Suppressor macrophage treated with lipopolysaccharide for 4 hours (primary cell): ENCODE measurements at regions not wholly inside any gene's neighbourhood (a gene's known extent, or its start where the extent isn't known, plus 50 kb on each side); places are given as distances from the start of the nearest gene placed in this dataset.
"Not testable (repeated sequence)": the region's sequence is repeated elsewhere in the genome, so short reads cannot be mapped to it uniquely, and the experiment has no call there.

Source experiments
- DNase-seq: peaks from one replicate; pipeline ENCODE4 v3.0.0-alpha.2; 2020

DNA sequence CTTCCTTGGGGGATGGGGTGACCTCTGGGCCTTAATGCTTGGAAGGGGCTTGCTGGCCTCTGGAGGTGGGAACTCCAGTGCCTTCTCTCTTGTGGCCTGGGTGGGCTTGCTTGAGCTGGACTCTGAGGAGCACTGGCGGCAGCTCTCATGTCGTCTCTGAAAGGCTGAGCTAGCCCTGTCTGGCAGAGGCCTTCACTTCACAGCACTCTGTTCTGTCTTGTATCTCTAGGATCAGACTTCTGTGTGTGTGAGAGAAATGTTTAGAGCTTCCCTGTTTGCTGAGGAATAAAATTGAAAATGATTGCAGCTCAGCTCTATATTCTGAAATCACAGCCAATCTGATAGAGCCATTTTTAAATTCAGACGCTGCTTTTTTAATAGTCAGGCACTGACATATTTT, 185.3 kb downstream of the KCNRG start:
- no peak for DNase-seq

DNA sequence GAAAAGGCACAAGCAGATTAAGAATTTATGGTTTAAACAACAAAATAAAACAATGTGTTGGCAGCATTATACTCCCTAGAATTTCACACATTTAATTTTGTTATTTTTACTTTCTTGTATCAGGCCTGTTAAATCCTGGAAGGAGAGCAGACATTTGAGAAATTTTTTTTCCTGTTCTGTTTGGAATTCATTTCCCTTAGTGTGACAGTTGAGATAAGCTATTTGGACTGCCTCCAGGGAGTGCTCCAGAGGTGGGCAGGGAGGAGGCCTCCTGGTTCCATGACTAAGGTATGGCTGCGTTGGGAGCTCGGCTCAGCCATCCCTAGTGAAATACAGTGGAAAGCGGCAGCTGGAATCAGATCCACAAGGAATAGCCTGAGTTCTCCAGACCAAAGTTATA, 185.7 kb downstream of the KCNRG start:
- no peak for DNase-seq

GRCh38 chr13:50202485-50202884, 187.2 kb downstream of the KCNRG start:
- no peak for DNase-seq

- DNase-seq, result peak; percentile 48
These were observed 188.2 kb downstream of the KCNRG start for GRCh38 chr13:50203256-50203941.

GRCh38 chr13:50205581-50205980, 190.3 kb downstream of the KCNRG start:
- DNase-seq, result no peak

GRCh38 chr13:50208826-50209335, 193.6 kb downstream of the KCNRG start:
- DNase-seq, result peak; percentile 87

DNA sequence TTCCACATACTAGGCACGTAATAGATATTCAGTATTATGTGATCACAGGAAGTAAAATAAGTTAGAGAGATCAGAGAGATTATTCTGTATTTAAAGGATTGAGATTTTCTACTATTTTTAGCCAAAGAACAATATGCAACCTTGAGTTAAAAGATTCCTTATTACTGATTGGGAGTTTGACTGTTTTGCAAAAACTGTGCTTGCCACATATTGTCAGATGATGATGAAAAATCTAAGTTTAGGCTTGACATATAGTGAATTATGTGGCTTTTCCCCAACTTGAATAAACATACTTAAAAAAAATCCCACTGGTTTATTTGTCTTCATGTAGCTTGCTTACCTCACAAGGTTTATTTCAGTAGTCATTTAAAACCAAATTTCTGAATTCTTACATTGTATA, 194.4 kb downstream of the KCNRG start:
- DNase-seq, result peak; percentile 71

GRCh38 chr13:50213526-50213925, 198.3 kb downstream of the KCNRG start:
- no peak for DNase-seq

- no peak for DNase-seq
These were observed 199.3 kb downstream of the KCNRG start for GRCh38 chr13:50214514-50214913.

GRCh38 chr13:50215399-50215798, 200.2 kb downstream of the KCNRG start:
- DNase-seq, result no peak

DNA sequence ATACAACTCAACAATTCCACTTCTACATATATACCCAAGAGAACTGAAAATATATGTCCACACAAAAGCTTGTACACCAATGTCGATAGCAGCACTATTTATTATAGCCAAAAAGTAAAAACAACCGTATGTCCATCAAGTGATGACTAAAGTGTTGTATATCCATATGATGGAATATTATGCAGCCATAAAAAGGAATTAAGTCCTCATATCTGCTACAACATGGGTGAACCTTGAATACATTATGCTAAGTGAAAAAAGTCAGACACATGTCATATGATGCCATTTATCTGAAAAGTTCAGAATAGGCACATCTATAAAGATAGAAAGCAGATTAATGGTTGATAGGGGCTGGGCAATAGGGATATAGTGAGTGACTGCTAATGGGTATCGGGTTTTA, 204.5 kb downstream of the KCNRG start:
- DNase-seq, result no peak

GRCh38 chr13:50220938-50221337, 205.7 kb downstream of the KCNRG start:
- peak; percentile 78 for DNase-seq

GRCh38 chr13:50222569-50223332, 207.5 kb downstream of the KCNRG start:
- DNase-seq, result peak; percentile 96

GRCh38 chr13:50224534-50224933, 209.3 kb downstream of the KCNRG start:
- peak; percentile 83 for DNase-seq

DNA sequence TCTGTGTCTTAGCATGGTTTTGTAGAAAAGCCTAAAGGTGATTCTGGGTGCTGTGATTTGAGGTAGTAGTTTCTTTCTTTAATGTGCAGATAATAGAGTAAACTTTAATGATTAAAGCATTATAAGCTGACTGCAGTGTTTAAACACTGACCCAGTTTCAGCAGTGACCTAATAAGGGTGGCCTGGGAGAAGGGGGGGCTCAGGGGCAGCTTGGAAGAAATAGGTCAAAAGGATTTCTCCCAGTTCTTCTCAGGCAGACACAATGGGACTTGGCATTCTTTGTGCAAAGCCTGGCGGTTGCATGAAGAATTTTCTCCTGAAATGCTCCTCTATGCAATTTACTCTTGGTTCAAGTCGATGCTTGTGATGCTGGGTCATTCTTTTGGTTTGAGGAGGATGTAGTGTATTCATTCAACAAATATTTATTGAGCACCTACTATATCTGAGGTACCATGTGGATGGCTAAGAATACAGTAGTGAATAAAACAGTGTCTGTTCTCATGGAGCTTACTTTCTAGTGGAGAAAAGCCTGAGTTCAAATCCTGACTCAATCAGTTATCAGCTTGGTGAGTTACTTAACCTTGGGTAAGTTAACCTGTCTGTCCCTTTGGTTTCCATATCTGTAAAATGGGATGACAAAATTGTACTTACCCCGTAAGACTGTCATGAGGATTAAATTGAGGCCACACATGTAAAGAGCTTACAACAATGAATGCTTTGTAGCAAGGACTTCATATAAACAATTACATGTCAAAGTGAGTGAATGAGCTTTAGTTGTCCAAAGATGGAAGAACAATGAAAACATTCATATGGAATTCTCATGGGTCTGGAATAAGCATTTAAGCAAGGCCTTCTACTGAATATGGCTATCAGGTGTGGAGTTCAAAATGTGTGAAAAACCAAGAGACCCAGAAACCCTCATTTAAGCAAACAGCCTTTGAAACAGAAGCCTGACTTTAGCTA, 210.2 kb downstream of the KCNRG start:
- no peak for DNase-seq

DNA sequence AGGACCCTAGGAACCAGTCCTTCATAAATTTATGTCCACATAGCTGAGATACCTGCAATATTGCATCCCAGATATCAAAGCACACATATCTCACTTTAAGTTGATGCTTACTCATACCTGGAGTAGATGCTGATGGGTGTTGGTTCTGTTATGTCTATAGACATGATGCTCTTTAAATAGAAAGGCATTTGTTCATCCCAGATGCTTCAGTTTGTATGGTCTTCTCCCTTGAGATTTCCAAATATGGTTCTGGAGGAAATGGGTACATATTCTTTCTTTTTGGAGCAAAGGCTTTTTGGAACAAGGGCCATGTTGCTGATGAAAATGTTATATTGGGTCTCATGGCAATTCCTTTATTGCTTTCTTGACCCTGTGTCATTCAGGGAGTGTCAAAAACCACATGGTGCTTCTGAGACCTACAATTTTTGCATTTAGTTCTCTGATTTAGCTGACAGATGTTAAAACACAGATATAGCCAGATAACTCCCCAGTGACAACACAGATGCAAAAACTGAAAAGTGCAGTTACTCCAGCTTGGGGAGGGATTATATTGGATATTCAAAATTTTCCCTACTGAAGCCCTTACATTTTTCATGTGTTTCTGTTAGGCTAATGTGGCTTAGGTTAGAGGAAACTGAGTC, 211.4 kb downstream of the KCNRG start:
- DNase-seq, result no peak

- DNase-seq, result no peak
These were observed 212.1 kb downstream of the KCNRG start for GRCh38 chr13:50227361-50227760.

DNA sequence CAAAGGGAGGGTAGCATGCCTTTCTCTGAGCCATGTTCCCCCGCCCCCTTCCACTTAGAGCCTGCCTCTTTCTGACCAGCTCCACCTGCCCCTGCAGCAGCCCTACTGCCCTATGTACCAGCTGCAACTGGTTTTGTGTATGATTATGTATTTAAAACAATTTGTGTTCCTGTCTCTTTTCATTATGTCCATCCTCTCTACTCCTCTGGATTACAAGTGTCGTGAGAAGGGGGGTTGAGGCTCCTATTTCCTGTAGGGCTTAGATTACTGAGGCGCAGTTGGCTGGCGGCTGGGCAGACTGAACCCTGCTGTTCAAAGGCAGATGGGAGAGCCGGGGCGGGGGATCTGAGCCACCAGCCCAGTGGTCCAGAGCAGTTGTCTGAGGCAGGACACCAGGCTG, 213.3 kb downstream of the KCNRG start:
- no peak for DNase-seq

DNA sequence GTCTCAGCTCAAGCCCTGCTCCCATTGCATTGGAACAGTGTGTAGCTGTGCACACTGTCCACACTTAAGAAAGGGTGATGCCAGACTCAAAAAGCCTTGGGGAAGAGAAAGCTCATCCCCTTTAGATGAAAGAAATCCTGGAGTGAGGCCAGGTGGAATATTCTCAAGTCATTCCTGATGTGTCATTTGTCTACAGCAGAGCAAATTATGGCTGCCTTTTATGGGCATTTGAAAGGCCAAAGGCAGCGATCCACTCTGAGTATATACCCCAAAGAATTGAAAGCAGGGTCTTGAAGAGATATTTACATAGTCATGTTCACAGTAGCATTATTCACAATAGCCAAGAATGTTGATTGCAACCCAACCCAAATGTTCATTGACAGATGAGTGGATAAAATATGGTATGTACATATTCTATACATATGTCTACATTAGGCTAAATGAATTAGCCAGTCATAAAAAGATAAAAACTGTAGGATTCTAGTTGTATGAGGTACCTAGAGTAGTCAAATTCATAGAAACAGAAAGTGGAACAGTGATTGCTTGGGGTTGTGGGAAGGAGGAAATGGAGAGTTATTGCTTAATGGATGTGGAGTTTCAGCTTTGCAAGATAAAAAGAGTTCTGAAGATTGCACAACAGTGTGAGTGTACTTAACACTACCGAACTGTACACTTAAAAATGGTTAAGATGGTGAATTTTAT, 214.9 kb downstream of the KCNRG start:
- peak; percentile 92 for DNase-seq

DNA sequence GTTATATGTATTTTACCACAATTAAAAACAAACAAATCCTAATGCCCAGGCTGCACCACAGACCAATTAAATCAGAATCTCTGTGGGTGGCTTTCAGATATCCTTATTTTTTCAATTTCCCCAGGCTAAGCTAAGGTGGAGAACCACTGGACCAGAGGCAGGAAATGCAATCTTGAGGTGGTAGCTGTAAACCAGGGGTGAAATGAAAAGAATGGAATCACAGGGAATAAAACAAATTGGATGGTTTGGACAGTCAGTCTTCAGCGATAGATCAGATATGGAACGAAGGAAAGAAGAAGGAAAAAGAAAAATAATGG, 215.4 kb downstream of the KCNRG start:
- no peak for DNase-seq

DNA sequence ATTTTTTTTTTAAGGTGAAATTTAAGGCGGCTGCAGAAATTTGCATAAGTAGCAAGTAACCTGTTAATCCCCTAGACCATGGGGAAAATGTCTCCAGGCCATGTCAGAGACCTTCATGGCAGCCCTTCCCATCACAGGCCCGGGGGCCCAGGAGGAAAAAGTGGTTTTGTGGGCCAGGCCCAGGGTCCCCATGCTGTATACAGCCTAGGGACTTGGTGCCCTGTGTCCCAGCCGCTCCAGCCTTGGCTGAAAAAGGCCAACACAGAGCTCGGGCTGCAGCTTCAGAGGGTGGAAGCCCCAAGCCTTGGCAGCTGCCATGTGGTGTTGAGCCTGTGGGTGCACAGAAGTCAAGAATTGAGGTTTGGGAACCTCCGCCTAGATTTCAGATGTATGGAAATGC, 218.3 kb downstream of the KCNRG start:
- not testable (repeated sequence) for DNase-seq
